HL-60 (cell line): ENCODE measurements at regions not wholly inside any gene's neighbourhood (a gene's known extent, or its start where the extent isn't known, plus 50 kb on each side); places are given as distances from the start of the nearest gene placed in this dataset.

Experiments used
- GABPA ChIP-seq: IDR thresholded peaks from 2 replicates; pipeline ENCODE4 v1.6.1; 2012; ENCODE audit warnings: low read depth
- POLR2AphosphoS5 ChIP-seq: IDR thresholded peaks from 2 replicates; pipeline ENCODE4 v1.6.1; 2012; ENCODE audit warnings: low read depth
- REST ChIP-seq: IDR thresholded peaks from 2 replicates; pipeline ENCODE4 v1.6.1; 2012; ENCODE audit warnings: low read depth; ENCODE audit not compliant: insufficient replicate concordance
- SPI1 ChIP-seq: IDR thresholded peaks from 2 replicates; pipeline ENCODE4 v1.6.1; 2012; ENCODE audit warnings: low read depth, mild to moderate bottlenecking, borderline replicate concordance
- TF ChIP-seq, protein P1 (sequence below): IDR thresholded peaks from one replicate; pipeline ENCODE4 v1.5.1; 2011; ENCODE audit warnings: low read length, control low read depth, inconsistent platforms; ENCODE audit not compliant: insufficient read depth

- TF ChIP-seq, protein P1, sequence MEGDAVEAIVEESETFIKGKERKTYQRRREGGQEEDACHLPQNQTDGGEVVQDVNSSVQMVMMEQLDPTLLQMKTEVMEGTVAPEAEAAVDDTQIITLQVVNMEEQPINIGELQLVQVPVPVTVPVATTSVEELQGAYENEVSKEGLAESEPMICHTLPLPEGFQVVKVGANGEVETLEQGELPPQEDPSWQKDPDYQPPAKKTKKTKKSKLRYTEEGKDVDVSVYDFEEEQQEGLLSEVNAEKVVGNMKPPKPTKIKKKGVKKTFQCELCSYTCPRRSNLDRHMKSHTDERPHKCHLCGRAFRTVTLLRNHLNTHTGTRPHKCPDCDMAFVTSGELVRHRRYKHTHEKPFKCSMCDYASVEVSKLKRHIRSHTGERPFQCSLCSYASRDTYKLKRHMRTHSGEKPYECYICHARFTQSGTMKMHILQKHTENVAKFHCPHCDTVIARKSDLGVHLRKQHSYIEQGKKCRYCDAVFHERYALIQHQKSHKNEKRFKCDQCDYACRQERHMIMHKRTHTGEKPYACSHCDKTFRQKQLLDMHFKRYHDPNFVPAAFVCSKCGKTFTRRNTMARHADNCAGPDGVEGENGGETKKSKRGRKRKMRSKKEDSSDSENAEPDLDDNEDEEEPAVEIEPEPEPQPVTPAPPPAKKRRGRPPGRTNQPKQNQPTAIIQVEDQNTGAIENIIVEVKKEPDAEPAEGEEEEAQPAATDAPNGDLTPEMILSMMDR = no peak
- TF ChIP-seq GABPA = no peak
- TF ChIP-seq REST = no peak
- no peak for TF ChIP-seq POLR2AphosphoS5
- no peak for TF ChIP-seq SPI1
Measured at GRCh38 chr4:145351922-145352321, 129.7 kb upstream of the SMAD1 start.
